HCT116 (cell line): ENCODE measurements at regions not wholly inside any gene's neighbourhood (a gene's known extent, or its start where the extent isn't known, plus 50 kb on each side); places are given as distances from the start of the nearest gene placed in this dataset.

Experiments
- ATAC-seq: fragments of 200-7000 bp; cut with Tn5 transposase; 2 replicates; pipeline ENCODE4 v1.9.1; 2020; ENCODE audit warnings: mild to moderate bottlenecking, moderate library complexity
- BruUV-seq: library from RNA; stranded (reverse); fragments of 400-500 nt; replicated peaks from 2 replicates; lab custom pipeline; 2021; lab: Mats Ljungman, UMichigan
- CTCF ChIA-PET: fragments of 300-600 bp; sonication (Branson Sonifier 250); formaldehyde crosslinking; loops from one replicate; lab custom pipeline; 2021; ENCODE audit warnings: antibody characterized with exemption; lab: Charles Lee
- POLR2A ChIA-PET: fragments of 300-600, 350-600 bp; sonication (Branson Sonifier 250); formaldehyde crosslinking; loops from one replicate; lab custom pipeline; 2021; ENCODE audit warnings: antibody characterized with exemption; lab: Charles Lee
- RAD21 ChIA-PET, 2 experiments: fragments of 300-600 bp; sonication (Branson Sonifier 250); formaldehyde crosslinking; loops; one replicate each; lab custom pipeline; 2023; ENCODE audit warnings: low total read pairs in 2 of 2; ENCODE audit not compliant: uncharacterized antibody in 2 of 2, unreplicated experiment in 2 of 2, low non-redundant PET in 1 of 2; lab: Charles Lee
- DNase-seq: peaks from one replicate; pipeline ENCODE4 v3.0.0-alpha.2; 2010; ENCODE audit warnings: low read depth, low spot score
- H2AFZ ChIP-seq: fragments of 200-600 bp; shearing (Covaris generic), sonication (generic); 2 replicates; pipeline ENCODE4 v1.6.1; 2017; ENCODE audit warnings: low read depth, mixed run types, mixed read lengths, antibody characterized with exemption, low read length; ENCODE audit not compliant: poor library complexity, severe bottlenecking
- H3K27ac ChIP-seq: 2 replicates; pipeline ENCODE4 v1.5.1; 2012; ENCODE audit warnings: low read depth, low read length
- H3K27me3 ChIP-seq: fragments of 200-600 bp; sonication (generic); 2 replicates; pipeline ENCODE4 v1.6.1; 2016; ENCODE audit warnings: mixed run types, low read length, mixed read lengths; ENCODE audit not compliant: insufficient read depth
- H3K36me3 ChIP-seq, 2 experiments: fragments of 200-500 bp in 1 of 2; fragments of 200-600 bp in 1 of 2; sonication (Bioruptor generic) in 1 of 2; sonication (generic) in 1 of 2; 2 replicates each; pipeline versions ENCODE4 v1.5.1 to v1.6.1; 2014 to 2016; ENCODE audit warnings: low read length in 2 of 2, inconsistent platforms in 1 of 2, mixed read lengths in 1 of 2, mixed run types in 1 of 2; ENCODE audit not compliant: insufficient read depth in 2 of 2, control insufficient read depth in 1 of 2
- H3K4me1 ChIP-seq, 2 experiments: fragments of 200-600 bp in 1 of 2; sonication (generic) in 1 of 2; 2 replicates each; pipeline versions ENCODE4 v1.5.1 to v1.6.1; 2012 to 2017; ENCODE audit warnings: low read length in 2 of 2, inconsistent platforms in 1 of 2, mild to moderate bottlenecking in 1 of 2, mixed read lengths in 1 of 2, mixed run types in 1 of 2, moderate library complexity in 1 of 2; ENCODE audit not compliant: insufficient read depth in 2 of 2, control insufficient read depth in 1 of 2
- H3K4me2 ChIP-seq: fragments of 200-600 bp; sonication (generic); 2 replicates; pipeline ENCODE4 v1.6.1; 2017; ENCODE audit warnings: mixed run types, low read length, mixed read lengths
- H3K4me3 ChIP-seq, 2 experiments: fragments of 200-600 bp in 1 of 2; sonication (generic) in 1 of 2; replicated peaks in 1 of 2; 2 replicates each; pipeline ENCODE4 v1.5.1; 2011 to 2016; ENCODE audit warnings: low read length in 2 of 2, control low read depth in 1 of 2, low read depth in 1 of 2, mild to moderate bottlenecking in 1 of 2, mixed read lengths in 1 of 2, mixed run types in 1 of 2
- H3K79me2 ChIP-seq: fragments of 200-600 bp; sonication (generic); 2 replicates; pipeline ENCODE4 v1.6.1; 2017; ENCODE audit warnings: mild to moderate bottlenecking, mixed run types, low read length, moderate library complexity, mixed read lengths; ENCODE audit not compliant: insufficient read depth
- H3K9ac ChIP-seq: fragments of 200-600 bp; sonication (generic); 2 replicates; pipeline ENCODE4 v1.6.1; 2016; ENCODE audit warnings: low read length, mixed read lengths
- H3K9me2 ChIP-seq: fragments of 200-600 bp; sonication (generic), shearing (Covaris generic); 2 replicates; pipeline ENCODE4 v1.6.1; 2017; ENCODE audit warnings: mixed run types, mild to moderate bottlenecking, moderate library complexity; ENCODE audit not compliant: insufficient read depth
- H3K9me3 ChIP-seq, 2 experiments: fragments of 200-500 bp in 1 of 2; fragments of 200-600 bp in 1 of 2; sonication (Bioruptor generic) in 1 of 2; sonication (generic) in 1 of 2; 2 replicates each; pipeline ENCODE4 v1.6.1; 2014 to 2017; ENCODE audit warnings: low read length in 2 of 2, mixed read lengths in 2 of 2, inconsistent platforms in 1 of 2, low read depth in 1 of 2, mild to moderate bottlenecking in 1 of 2, mixed run types in 1 of 2, moderate library complexity in 1 of 2; ENCODE audit not compliant: control insufficient read depth in 1 of 2, insufficient read depth in 1 of 2
- H4K20me1 ChIP-seq: fragments of 200-600 bp; sonication (generic), shearing (Covaris generic); 2 replicates; pipeline ENCODE4 v1.6.1; 2017; ENCODE audit warnings: mixed run types, mild to moderate bottlenecking, moderate library complexity; ENCODE audit not compliant: insufficient read depth
- ATF3 ChIP-seq: IDR thresholded peaks from 2 replicates; pipeline ENCODE4 v1.6.1; 2012
- CBX3 ChIP-seq: IDR thresholded peaks from 2 replicates; pipeline ENCODE4 v1.6.1; 2012; ENCODE audit warnings: low read depth
- CTCF ChIP-seq, 3 experiments: fragments of 200-600 bp in 1 of 3; sonication (generic) in 1 of 3; IDR thresholded peaks in 2 of 3; conservative IDR thresholded peaks in 1 of 3; 2 replicates each; pipeline ENCODE4 v1.5.1; 2012 to 2017; ENCODE audit warnings: low read depth in 2 of 3, low read length in 2 of 3, antibody characterized with exemption in 1 of 3, borderline replicate concordance in 1 of 3, control low read depth in 1 of 3, mild to moderate bottlenecking in 1 of 3, mixed read lengths in 1 of 3, mixed run types in 1 of 3, moderate library complexity in 1 of 3; ENCODE audit not compliant: insufficient read depth in 1 of 3
- POLR2AphosphoS5 ChIP-seq: IDR thresholded peaks from 2 replicates; pipeline ENCODE4 v1.6.1; 2011; ENCODE audit warnings: mild to moderate bottlenecking, low read depth, low read length, moderate library complexity
- SRF ChIP-seq: IDR thresholded peaks from 2 replicates; pipeline ENCODE4 v1.6.1; 2012; ENCODE audit warnings: low read depth
- YY1 ChIP-seq: IDR thresholded peaks from 2 replicates; pipeline ENCODE4 v1.6.1; 2011; ENCODE audit warnings: low read length, low read depth, moderate library complexity, mild to moderate bottlenecking; ENCODE audit not compliant: insufficient replicate concordance; ENCODE audit errors: extremely low read depth
- intact Hi-C: fragments of 100-400 bp; cut with micrococcal nuclease; formaldehyde crosslinking; loops from 2 replicates; pipeline ENCODE4 v1.10.0; 2022

- Histone ChIP-seq H3K4me3 (no peak overlapping the region), H2AFZ (no peak overlapping the region), H4K20me1 (no peaks in the 10 kb centered on the region), H3K4me2 (no peak overlapping the region), H3K4me1 (no peaks in the 10 kb centered on the region), H3K27ac (no peak overlapping the region), H3K36me3 (no peaks in the 10 kb centered on the region), H3K79me2 (no peaks in the 10 kb centered on the region), H3K9ac (no peak overlapping the region), H3K9me2 (no peaks in the 10 kb centered on the region), H3K9me3 (no peaks in the 10 kb centered on the region), H3K27me3 (peaks cover 31% of the 10 kb centered on the region)
- TF ChIP-seq YY1 (no peak), SRF (no peak), CTCF (IDR thresholded peaks at IDR 0.05 in 2 of 3, conservative IDR thresholded peaks at IDR 0.05 in 1 of 3; ENCODE audit: borderline replicate concordance in 1 of 3, insufficient read depth in 1 of 3, low read depth in 2 of 3, low read length in 2 of 3) (no peak), ATF3 (no peak), CBX3 (no peak), POLR2AphosphoS5 (no peak)
- DNase-seq (no peak), ATAC-seq (no peak)
- no TSS peak for BruUV-seq
- intact Hi-C loops = no loop called here
- POLR2A ChIA-PET = no interaction called here
- CTCF ChIA-PET = no interaction called here
- RAD21 ChIA-PET = no interaction called here
Measured at GRCh38 chr3:187520027-187520945, 149.9 kb downstream of the SST start.
